ENCODE measurements at regions not wholly inside any gene's neighbourhood (a gene's known extent, or its start where the extent isn't known, plus 50 kb on each side); places are given as distances from the start of the nearest gene placed in this dataset.
"Not testable (repeated sequence)": the region's sequence is repeated elsewhere in the genome, so short reads cannot be mapped to it uniquely, and the experiment has no call there.

DNA sequence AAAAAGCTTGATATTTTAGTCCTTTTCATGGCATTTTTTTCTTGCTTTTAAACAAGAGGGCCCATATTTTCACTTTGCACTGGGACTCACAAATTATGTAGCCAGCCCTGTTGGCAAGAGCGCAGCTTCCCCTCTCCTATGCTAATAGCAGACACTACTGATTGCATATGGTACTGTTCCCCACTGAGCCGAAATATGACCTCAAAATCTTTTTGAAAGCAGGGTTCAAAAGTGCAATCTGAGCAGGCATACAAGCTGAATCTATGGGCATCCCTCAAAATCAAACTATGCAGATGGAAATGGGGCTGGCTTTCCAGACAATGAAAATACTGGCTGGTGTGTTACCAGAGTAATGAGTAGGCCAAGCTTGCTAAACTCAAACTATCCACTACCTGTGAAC lies 225.2 kb upstream of the SETMAR start:
- no peak for DNase-seq

DNA sequence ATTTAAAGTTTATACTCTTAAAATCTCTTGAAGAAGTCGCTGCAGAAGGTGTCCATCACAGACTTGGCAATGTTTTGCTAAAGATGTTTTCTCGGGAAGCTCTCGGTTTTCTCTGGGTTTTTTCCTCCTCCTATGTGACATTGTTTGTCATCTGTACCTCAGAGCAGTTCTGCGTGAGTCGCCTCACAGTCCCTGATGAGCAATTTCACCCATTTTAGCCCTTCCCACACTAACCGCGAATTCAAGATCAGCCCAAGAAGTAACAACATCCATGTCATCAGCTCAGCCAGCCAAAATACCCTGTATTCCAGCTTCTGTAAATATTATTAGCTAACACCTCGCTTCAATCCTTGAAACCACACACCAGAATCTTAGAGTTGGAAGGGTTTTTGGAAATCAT lies 224.3 kb upstream of the SETMAR start:
- DNase-seq: no peak

DNA sequence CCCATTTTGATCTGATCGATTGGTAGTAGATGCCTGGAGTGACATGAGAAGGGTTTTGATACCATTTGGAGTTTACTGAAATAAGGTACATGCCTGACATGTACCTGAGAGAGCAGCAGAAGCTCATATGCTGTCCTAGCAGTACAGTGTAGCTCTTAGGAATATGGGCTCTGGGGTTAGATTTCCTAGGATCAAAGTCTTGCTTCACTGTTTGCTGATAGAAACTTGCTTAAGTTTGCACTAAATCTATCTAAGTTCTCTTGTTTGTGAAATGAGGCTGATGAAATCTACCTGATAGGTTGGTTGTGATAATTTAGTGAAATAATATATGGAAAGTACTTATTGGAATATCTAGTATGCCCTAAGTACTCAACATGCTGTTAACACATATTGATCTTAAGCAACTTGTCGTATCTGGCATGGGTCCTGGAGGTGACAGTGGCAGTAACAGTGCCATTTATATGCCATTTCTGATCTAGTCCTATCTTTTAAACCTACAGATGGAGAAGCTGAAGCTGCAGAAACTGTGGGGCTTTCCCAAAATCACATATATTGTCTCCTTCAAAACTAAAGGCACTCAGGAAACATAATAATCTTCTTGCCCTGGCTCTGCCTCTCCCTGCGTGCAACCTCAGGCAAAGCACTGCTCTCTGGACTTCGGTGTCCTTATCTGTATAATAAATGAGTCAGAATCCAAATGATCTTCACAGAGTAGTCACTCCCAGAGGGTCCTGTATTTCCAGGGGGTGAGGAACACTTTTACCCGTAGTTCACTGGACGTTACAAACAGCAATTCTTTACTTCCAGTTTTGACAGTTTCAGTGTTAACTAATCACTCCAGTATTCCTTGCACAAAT lies 223.6 kb upstream of the SETMAR start:
- no peak for DNase-seq

DNA sequence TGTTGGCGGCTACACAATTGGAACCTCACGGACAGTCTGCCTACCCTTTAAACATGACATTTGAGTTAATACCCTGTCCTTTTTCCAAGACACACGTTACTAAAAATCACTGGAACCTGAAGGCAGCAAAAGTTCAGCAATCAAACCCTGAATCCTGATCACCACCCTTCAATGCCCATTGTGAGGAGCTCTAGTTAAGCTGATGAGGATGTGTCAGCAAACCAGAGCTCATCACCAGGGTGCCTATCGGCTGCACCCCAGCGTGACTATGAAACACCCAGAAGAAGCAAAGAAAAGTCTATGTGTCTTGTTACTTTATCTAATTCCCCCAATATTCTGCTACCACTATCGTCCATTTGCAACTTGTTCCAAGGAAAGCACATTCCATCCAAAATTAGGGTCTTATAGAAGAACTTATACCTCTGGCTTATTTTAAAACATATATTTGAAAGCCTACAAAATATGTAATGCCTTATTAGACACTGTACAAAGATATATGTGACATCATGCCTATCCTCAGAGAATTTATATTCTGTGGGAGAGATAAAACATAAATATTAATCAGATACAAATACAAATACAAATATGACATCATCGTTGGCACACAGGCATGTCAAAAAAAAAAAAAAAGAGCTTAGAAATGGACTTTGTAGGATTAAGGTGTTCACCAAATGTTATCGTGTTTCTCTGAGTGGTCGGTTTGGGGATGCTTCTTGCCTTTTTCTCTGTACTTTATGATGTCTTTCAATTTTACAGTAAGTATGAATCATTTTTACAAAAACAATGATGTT lies 219.7 kb upstream of the SETMAR start:
- no peak for DNase-seq

DNA sequence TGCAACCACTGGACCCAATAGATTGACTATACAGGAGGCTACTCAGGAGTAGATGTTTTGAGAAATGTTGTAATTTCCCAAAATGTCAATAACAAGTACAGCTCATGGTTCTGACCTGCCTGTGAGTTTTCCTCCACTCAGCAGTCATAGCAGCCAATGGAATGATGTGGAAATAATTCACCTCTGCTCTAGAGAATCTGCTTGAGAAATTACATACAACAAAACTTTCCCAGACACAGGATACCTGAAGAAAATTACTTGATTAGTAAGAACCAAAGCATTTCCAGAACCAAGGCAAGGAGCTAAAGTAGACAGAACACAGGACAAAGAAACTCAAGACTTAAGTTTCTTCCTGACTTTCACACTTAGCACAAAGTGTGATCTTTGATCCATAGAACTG lies 218.9 kb upstream of the SETMAR start:
- DNase-seq: no peak

DNA sequence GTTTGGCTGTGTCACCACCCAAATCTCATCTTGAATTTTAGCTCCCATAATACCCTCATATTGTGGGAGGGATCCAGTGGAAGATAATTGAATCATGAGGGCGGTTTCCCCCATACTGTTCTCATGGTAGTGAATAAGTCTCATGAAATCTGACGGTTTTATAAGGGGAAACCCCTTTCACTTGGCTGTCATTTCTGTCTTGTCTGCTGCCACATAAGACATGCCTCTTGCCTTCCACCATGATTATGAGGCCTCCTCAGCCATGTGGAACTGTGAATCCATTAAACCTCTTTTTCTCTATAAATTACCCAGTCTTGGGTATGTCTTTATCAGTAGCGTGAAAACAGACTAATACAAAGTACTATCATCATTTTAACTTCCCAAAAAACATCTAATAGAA lies 216.5 kb upstream of the SETMAR start:
- not testable (repeated sequence) for DNase-seq

DNA sequence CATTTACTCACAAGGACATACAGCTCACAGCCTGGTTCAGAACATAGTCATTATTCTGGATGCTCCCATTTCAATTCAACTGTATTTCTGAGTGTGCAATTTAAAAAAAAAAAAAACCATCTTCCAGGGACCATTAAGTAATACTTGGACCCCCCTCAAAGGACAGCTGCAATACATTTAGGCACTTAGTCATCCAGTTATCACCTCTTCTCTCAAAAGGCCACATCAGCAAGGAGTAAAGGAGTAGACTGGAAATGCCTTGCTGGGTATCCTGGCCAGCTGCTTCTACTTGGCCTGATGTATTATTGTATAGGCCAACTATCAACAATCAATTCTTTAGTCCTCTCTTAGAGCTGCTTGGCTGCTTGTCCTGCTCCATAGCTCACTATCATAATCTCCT lies 211.4 kb upstream of the SETMAR start:
- DNase-seq: no peak

DNA sequence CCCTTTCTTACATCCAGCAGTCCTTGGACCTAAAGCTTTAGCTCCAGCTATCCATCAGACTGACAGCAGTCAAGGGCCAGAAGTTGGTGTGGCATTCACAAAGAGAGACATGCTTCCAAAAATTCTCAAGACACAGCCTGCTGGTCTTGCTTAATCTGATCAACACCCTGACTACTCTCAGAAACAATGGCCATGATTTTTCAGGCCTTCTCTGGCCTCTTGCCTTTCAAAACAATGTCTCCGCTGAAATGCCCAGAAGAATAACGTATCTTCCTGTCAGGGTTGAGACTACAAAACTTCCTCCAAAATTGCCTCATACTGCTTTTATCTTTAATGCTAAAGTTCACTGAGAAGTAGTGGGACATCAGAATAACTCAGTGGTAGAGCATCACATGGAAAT lies 205.4 kb upstream of the SETMAR start:
- DNase-seq: no peak

DNA sequence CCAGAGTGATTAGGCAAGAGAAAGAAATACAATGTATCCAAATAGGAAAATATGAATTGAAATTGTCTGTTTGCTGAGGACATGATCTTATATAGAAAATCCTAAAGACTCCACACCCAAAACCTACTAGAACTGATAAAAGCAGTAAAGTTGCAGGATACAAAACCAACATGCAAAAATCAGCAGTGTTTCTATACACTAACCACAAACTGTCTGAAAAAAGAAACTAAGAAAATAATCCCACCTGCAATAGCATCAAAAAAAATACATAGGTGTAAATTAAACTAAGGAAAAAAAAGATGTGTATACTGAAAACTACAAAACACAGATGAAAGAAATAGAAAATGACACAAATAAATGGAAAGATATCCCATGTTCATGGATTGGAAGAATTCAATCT lies 203.6 kb upstream of the SETMAR start:
- DNase-seq: no peak

DNA sequence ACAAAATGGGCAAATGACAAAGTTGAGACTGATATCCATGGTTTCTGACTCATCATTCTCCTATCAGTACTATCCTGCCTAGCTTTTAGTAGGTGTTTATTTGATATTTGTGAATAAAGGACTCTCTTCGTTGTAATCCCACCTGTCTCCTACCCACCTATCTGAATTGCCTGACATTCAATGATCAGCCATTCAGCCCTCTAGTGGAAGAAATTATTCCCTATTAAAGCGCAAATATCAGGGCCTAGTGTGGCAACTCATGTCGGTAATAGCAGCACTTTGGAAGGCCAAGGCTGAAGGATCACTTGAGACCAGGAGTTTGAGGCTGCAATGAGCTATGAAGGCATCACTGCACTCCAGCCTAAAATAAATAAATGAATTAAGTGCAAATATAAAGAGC lies 195.7 kb upstream of the SETMAR start:
- no peak for DNase-seq

DNA sequence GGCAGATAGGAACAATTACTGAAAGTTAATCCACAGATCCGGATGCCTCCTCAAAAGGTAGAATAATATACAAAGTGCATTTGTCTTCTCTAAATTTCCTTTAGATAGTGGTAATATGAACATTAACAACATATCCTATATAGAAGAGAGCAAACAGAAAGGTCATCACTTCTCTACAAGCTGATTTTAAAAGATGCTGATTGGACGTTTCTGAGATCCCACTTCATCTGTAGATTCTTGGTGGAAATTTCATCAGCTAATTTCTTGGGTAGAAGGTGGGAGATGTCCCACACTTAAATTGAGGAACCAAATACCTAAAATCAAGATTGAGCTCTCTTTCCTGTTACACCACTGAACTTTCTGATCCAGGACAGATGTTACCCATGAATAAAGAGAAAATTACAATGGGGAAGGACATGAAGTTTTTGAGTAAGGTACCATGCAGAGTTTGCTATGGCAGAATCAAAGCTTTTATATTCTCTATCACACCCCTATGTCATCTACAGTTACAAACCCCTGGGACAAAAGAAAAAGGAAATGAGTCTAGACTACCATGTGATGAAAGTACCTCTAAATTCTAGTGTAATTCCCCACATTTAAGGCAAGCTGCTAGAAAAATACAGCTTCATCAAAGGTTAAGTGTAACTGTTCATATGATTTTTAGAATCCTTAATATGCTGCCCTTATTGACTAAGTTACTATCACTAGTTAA lies 189.2 kb upstream of the SETMAR start:
- no peak for DNase-seq

DNA sequence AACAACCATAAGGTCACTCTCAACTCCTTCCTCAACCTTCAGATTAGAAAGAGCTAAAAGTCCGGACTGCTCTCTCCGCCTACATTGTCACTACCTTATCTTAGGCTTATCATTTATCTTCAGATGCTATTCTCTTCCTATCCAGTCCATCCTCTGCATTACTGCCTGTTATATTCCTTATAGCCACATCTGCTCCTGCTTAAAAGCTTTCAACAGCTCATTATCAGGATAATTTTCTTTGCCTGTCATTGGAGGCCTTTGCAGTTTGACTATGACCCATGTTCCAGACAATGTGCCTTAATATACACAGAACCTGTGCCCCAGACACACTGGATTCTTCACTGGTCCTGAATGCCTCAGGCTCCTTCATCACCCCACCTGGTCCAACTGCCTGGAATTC lies 184.1 kb upstream of the SETMAR start:
- no peak for DNase-seq

DNA sequence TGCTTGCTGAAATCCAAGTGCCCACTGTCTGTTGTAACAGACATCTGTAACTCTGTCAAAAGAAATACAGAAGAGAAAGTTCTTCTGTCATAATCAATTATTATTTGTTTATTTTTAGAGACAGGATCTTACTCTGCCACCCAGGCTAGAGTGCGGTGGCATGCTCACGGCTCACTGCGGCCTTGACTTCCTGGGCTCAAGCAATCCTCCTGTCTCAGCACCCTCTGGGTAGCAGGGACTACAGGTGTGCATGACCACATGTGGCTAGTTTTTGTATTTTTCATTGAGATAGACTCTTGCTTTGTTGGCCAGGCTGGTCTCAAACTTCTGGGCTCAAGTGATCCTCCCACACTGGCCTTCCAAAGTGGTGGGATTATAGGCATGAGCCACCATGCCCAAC lies 177.6 kb upstream of the SETMAR start:
- DNase-seq: no peak

DNA sequence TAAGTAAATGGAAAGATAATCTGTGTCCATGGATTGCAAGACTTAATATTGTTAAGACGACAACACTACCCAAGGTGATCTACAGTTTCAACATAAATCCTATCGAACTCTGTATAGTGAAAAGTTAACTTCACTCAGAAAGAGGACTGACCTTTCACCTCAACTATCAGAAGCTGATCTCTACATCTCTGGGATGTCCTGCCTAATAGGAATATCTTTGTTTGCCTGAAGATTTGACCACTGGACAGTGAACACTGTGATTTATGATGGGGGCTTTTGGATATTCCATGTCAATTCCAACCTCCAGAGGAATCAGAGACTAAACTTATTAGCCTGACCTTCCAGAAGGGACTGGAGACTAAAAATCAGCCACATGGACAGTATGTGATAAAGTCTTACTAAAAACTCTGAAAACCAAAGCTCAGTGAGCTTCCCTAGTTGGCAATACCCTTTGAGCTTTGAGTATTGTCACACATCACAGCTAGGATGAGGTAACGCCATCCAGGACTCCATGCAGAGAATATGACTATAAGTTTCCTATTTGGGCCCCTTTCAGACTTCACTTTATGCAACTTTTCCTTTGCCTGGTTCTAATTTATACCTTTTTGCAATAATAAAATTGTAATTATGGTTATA lies 164.9 kb upstream of the SETMAR start:
- no peak for DNase-seq

DNA sequence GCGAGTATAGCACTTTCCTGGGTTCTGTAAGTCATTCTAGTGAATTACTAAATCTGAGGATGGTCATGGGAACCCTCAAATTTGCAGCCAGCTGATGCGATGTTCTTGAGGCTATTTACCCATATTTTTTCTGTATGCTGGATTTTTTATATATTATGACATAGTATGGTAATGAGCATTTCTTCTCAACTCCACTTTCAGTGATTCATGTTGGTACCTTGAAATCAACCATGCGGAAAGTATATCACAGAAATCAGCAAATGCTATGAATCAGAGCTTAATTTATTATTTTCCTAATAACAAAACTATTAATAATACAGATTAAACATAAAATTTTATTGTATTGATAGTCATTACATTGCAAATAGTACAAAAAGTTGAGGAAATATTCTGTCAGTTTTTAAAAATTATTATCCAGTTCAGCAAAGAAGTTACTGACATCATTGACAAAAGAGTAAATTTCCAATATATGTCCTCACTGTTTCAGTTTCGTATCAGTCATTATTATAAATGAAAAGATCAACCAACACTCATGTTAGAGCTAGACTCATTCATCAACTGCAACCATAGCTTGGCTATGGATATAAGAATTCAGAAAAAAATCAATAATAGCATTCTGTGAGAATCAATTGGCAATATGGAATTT lies 164.3 kb upstream of the SETMAR start:
- DNase-seq: no peak

DNA sequence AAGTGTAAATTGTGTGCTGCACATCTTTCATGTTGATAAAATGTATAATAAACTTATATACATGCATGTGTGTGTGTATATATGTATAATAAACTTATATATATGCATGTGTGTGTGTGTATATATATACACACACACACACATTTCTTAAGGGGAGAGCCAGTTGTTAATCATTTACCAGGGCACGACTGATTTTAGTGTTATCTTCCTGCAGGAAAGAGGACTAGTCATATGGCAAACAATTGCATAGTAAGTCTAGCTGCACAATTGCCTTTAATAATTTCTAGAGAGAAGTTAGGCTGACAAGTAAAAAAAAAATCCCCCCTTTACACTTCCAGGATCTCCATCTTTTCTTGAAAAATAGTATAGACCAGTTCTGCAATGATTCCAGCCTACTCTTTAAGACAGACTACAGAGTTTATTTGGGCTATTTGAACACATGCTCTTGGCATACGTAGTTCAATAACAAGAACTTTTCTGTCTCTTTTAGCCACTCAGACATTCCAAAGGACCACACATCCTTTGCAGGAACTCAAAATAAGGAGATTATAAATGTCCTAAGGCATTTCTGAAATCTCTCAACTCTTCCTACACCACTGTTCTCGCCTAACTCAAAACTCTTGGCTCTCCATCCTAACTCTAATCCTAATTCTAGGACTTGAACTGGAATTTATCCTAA lies 163.6 kb upstream of the SETMAR start:
- DNase-seq: no peak

DNA sequence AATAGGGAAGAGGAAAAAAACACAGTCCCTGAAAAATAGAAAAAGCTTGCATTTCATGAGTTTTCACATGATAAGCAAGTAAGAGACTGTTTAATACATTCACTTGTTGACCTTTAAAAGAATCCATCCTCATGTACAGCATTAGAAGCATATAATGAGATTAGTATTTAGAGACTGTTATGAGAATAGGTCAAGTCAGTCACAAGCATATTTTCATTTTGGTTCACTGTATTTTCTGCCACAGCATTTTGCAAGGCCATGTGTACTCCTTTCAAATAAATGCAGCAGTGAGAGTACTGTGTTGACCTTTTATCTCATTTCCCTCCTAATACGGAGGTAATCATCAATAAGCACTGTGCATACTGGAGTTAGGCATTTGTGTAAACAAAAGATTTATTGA lies 162.2 kb upstream of the SETMAR start:
- no peak for DNase-seq

DNA sequence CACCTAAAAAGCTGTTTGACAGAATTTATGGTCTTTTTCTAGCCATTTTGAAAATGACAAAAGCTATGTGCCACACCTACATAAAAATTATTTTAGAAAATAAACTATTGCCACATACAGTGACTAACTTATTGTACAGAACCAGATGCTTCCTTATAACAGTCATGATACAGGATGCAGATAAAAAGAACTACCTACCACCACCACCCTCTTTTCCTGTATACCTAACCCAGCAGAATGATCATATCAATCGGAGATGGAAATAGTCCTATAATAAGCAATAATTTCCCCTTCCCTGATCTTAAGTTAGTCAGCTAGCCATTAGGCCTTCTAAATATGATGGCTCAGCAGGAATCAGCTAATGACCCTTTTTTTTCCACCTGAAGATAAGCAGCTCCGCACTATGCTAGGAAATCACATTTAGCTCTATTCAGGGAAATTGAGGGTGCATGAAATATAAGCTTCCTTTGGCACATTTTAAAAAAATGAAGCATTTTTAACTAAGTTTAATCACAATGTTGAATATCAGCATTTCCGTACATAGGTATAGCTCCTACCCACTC lies 155.5 kb upstream of the SETMAR start:
- DNase-seq: no peak

DNA sequence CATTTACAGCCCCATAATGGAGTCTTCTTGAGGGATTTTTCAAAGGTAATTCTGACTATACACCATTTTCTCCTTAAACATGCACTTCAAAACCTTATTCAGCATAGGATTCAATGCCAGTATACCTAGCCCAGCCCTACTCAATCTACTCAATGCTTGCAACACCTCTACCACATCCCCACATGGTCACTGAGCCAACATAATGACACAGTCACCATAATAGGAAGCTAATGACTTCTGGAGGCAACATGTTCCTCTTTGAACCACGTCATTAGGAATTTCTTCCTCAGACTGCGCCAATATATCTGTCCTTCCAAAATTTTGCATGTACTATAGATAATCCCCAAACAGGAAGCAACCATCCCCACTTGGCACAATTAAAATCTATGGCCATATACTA lies 153.9 kb upstream of the SETMAR start:
- DNase-seq: no peak

DNA sequence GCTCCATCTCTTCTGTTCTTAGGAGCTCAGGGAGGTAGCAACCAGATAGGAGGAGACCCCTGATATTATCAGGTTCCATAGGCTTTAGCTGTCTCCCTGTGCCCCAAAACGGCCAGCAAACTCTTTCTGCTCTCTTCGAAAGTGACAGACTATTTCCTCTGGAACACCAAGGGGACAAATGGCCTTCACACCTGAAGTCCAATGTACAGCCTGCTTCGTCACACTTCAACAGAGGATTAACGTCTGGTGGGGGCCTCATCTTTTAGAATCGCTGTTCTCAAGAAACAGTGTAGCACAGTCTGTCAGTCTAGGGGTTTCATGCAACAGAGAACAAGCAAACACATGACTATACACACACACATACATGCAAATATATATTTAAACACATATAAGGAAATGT lies 152.4 kb upstream of the SETMAR start:
- no peak for DNase-seq

DNA sequence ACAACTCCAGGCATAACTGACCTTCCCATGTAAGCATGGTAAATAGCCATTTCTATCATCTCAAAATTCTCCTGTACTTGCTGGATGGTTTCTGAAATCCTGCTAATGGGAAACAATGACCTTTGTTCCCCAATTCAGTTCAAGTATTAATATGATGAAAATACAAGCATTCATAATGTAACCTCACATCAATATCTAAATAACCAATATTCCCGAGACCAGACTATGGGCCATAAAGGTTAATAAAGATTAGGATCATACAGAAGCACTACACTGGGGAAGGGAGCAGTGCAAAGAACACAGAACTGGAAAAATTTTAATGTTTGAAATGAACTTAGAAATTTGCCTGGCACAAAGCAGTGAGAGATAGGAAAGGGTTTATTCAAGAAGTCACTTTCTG lies 151.3 kb upstream of the SETMAR start:
- no peak for DNase-seq

DNA sequence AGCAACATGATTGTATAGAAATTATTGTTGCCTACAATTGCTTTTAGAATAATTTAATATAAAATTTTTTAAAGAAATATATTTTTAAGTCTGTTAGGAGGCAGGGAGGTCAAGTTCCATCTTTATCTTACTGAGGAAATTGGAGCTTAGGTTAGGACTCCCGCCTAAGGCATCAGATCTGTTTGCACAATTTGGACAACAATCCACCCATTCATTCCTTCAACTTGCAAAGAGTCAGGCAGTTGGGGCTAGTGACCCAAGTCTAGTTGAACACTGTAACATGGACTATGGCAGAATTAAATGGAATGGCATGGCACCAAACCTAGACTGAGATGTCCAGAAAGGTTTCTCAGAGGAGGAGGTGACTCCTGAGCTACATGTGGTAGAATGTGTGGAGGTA lies 149.4 kb upstream of the SETMAR start:
- no peak for DNase-seq
